ENCODE measurements at regions not wholly inside any gene's neighbourhood (a gene's known extent, or its start where the extent isn't known, plus 50 kb on each side); places are given as distances from the start of the nearest gene placed in this dataset.
A peak's percentile ranks its signal among the peaks of the same experiment; 100 is the strongest.

GRCh38 chr20:19929012-19929360, 88.2 kb upstream of the NAA20 start:
- Mint-ChIP-seq H3K27me3 (ENCODE audit: low read depth) (no peaks in the 10 kb centered on the region), H3K4me3 (no peak overlapping the region), H3K36me3 (ENCODE audit: insufficient read depth) (no peaks in the 10 kb centered on the region), H3K4me1 (ENCODE audit: low read depth) (no peaks in the 10 kb centered on the region), H3K9me3 (no peaks in the 10 kb centered on the region)
- ATAC-seq (no peak), DNase-seq (no peak)

GRCh38 chr20:19929481-19930145, 87.5 kb upstream of the NAA20 start:
- Mint-ChIP-seq H3K4me3 (no peak overlapping the region), H3K9me3 (no peaks in the 10 kb centered on the region), H3K36me3 (ENCODE audit: insufficient read depth) (no peaks in the 10 kb centered on the region), H3K27me3 (ENCODE audit: low read depth) (no peaks in the 10 kb centered on the region), H3K4me1 (ENCODE audit: low read depth) (peaks cover under 1% of the 10 kb centered on the region)
- no peak for DNase-seq
- no peak for ATAC-seq

- Mint-ChIP-seq H3K36me3 (ENCODE audit: insufficient read depth) (no peaks in the 10 kb centered on the region), H3K9me3 (no peaks in the 10 kb centered on the region), H3K27me3 (ENCODE audit: low read depth) (peaks cover 2% of the 10 kb centered on the region), H3K4me1 (ENCODE audit: low read depth) (peaks cover 5% of the 10 kb centered on the region), H3K4me3 (no peak overlapping the region)
- DNase-seq (no peak), ATAC-seq (no peak)
Measured at GRCh38 chr20:19930426-19930825, 86.7 kb upstream of the NAA20 start.

- H3K4me1 Mint-ChIP-seq (ENCODE audit: low read depth): peaks cover 9% of the 10 kb centered on the region
- DNase-seq (no peak), ATAC-seq (no peak)
- H3K27me3 Mint-ChIP-seq (ENCODE audit: low read depth): peaks cover 8% of the 10 kb centered on the region
- H3K4me3 Mint-ChIP-seq: no peak overlapping the region
- H3K36me3 Mint-ChIP-seq (ENCODE audit: insufficient read depth): no peaks in the 10 kb centered on the region
- H3K9me3 Mint-ChIP-seq: no peaks in the 10 kb centered on the region
Measured at GRCh38 chr20:19932170-19932667, 84.9 kb upstream of the NAA20 start.

- Mint-ChIP-seq H3K4me1 (ENCODE audit: low read depth) (peaks cover 28% of the 10 kb centered on the region), H3K9me3 (no peaks in the 10 kb centered on the region), H3K27me3 (ENCODE audit: low read depth) (peaks cover 18% of the 10 kb centered on the region), H3K4me3 (no peak overlapping the region), H3K36me3 (ENCODE audit: insufficient read depth) (no peaks in the 10 kb centered on the region)
- DNase-seq: no peak
- ATAC-seq: no peak
Measured at GRCh38 chr20:19934792-19935491, 82.2 kb upstream of the NAA20 start.

- no peak for DNase-seq
- H3K27me3 Mint-ChIP-seq (ENCODE audit: low read depth): peaks cover 21% of the 10 kb centered on the region
- ATAC-seq: no peak
- H3K9me3 Mint-ChIP-seq: no peaks in the 10 kb centered on the region
- H3K36me3 Mint-ChIP-seq (ENCODE audit: insufficient read depth): no peaks in the 10 kb centered on the region
- no peak overlapping the region for H3K4me3 Mint-ChIP-seq
- H3K4me1 Mint-ChIP-seq (ENCODE audit: low read depth): peaks cover 28% of the 10 kb centered on the region
Measured at GRCh38 chr20:19935842-19936241, 81.3 kb upstream of the NAA20 start.

- H3K4me1 Mint-ChIP-seq (ENCODE audit: low read depth): peaks cover 28% of the 10 kb centered on the region
- no peaks in the 10 kb centered on the region for H3K36me3 Mint-ChIP-seq (ENCODE audit: insufficient read depth)
- H3K4me3 Mint-ChIP-seq: peak overlapping the region; percentile 47
- H3K27me3 Mint-ChIP-seq (ENCODE audit: low read depth): peaks cover 22% of the 10 kb centered on the region
- ATAC-seq (no peak), DNase-seq (no peak)
- no peaks in the 10 kb centered on the region for H3K9me3 Mint-ChIP-seq
Measured at GRCh38 chr20:19936466-19937200, 80.5 kb upstream of the NAA20 start.

GRCh38 chr20:19937218-19937617, 79.9 kb upstream of the NAA20 start:
- Mint-ChIP-seq H3K9me3 (no peaks in the 10 kb centered on the region), H3K4me3 (peak overlapping the region; percentile 47), H3K36me3 (ENCODE audit: insufficient read depth) (no peaks in the 10 kb centered on the region), H3K4me1 (ENCODE audit: low read depth) (peaks cover 28% of the 10 kb centered on the region), H3K27me3 (ENCODE audit: low read depth) (peaks cover 27% of the 10 kb centered on the region)
- DNase-seq (no peak), ATAC-seq (peak; percentile 51 to 65)

GRCh38 chr20:19937651-19938420, 79.3 kb upstream of the NAA20 start:
- Mint-ChIP-seq H3K36me3 (ENCODE audit: insufficient read depth) (no peaks in the 10 kb centered on the region), H3K4me3 (peak overlapping the region; percentile 47), H3K4me1 (ENCODE audit: low read depth) (peaks cover 28% of the 10 kb centered on the region), H3K27me3 (ENCODE audit: low read depth) (peaks cover 27% of the 10 kb centered on the region), H3K9me3 (no peaks in the 10 kb centered on the region)
- ATAC-seq (peak; percentile 91 to 95), DNase-seq (no peak)

- Mint-ChIP-seq H3K27me3 (ENCODE audit: low read depth) (peaks cover 27% of the 10 kb centered on the region), H3K9me3 (no peaks in the 10 kb centered on the region), H3K36me3 (ENCODE audit: insufficient read depth) (no peaks in the 10 kb centered on the region), H3K4me3 (no peak overlapping the region), H3K4me1 (ENCODE audit: low read depth) (peaks cover 28% of the 10 kb centered on the region)
- DNase-seq: no peak
- no peak for ATAC-seq
Measured at GRCh38 chr20:19938421-19939090, 78.6 kb upstream of the NAA20 start.

GRCh38 chr20:19940988-19941460, 76.1 kb upstream of the NAA20 start:
- H3K4me3 Mint-ChIP-seq: no peak overlapping the region
- peaks cover 28% of the 10 kb centered on the region for H3K4me1 Mint-ChIP-seq (ENCODE audit: low read depth)
- ATAC-seq (no peak), DNase-seq (no peak)
- no peaks in the 10 kb centered on the region for H3K36me3 Mint-ChIP-seq (ENCODE audit: insufficient read depth)
- H3K27me3 Mint-ChIP-seq (ENCODE audit: low read depth): peaks cover 25% of the 10 kb centered on the region
- H3K9me3 Mint-ChIP-seq: no peaks in the 10 kb centered on the region

- ATAC-seq: no peak
- no peak for DNase-seq
- no peak overlapping the region for H3K4me3 Mint-ChIP-seq
Measured at GRCh38 chr20:19942611-19943010, 74.6 kb upstream of the NAA20 start.

GRCh38 chr20:19943061-19943521, 74.1 kb upstream of the NAA20 start:
- no peak overlapping the region for H3K4me3 Mint-ChIP-seq
- no peak for DNase-seq
- no peak for ATAC-seq
- H3K9me3 Mint-ChIP-seq: no peaks in the 10 kb centered on the region
- H3K4me1 Mint-ChIP-seq (ENCODE audit: low read depth): peaks cover 16% of the 10 kb centered on the region
- H3K27me3 Mint-ChIP-seq (ENCODE audit: low read depth): peaks cover 21% of the 10 kb centered on the region
- no peaks in the 10 kb centered on the region for H3K36me3 Mint-ChIP-seq (ENCODE audit: insufficient read depth)

More at GRCh38 chr20:19942611-19943010, 74.6 kb upstream of the NAA20 start:
- Mint-ChIP-seq H3K4me1 (ENCODE audit: low read depth) (peaks cover 20% of the 10 kb centered on the region), H3K36me3 (ENCODE audit: insufficient read depth) (no peaks in the 10 kb centered on the region), H3K9me3 (no peaks in the 10 kb centered on the region), H3K27me3 (ENCODE audit: low read depth) (peaks cover 21% of the 10 kb centered on the region)
